HepG2 (cell line): ENCODE measurements at regions not wholly inside any gene's neighbourhood (a gene's known extent, or its start where the extent isn't known, plus 50 kb on each side); places are given as distances from the start of the nearest gene placed in this dataset.

Experiments
- ATAC-seq: fragments of 200-7000 bp; cut with Tn5 transposase; 3 replicates; pipeline ENCODE4 v1.9.1; 2020; ENCODE audit warnings: mild to moderate bottlenecking, moderate library complexity
- BruUV-seq: library from RNA; stranded (reverse); fragments of 400-500 nt; replicated peaks from 2 replicates; lab custom pipeline; 2021; lab: Mats Ljungman, UMichigan
- CTCF ChIA-PET: fragments of 300-600 bp; formaldehyde crosslinking; extraction: SDS; loops from one replicate; lab custom pipeline; 2021; ENCODE audit warnings: low total read pairs, inconsistent platforms, low intra/inter-chr PET ratio; lab: Yijun Ruan, JAX
- POLR2A ChIA-PET: fragments of 350-600 bp; sonication (Branson Sonifier 250); formaldehyde crosslinking; loops from one replicate; lab custom pipeline; 2020; ENCODE audit warnings: antibody characterized with exemption, inconsistent platforms; lab: Yijun Ruan, JAX
- DNase-seq: peaks from one replicate; pipeline ENCODE4 v3.0.0-alpha.2; 2015; ENCODE audit warnings: low spot score
- FAIRE-seq: peaks from 3 replicates; lab custom pipeline; 2011; peaks lifted over from hg19 to GRCh38; lab: Jason Lieb, UNC
- H2AFZ ChIP-seq: one replicate; pipeline ENCODE4 v1.6.1; 2011; ENCODE audit warnings: low read length, inconsistent platforms
- H3K27ac ChIP-seq: fragments of 300-600 bp; 3 replicates; pipeline ENCODE4 v1.8.0; 2011; ENCODE audit warnings: mixed run types, mild to moderate bottlenecking, mixed read lengths, low read length, inconsistent platforms; ENCODE audit not compliant: insufficient read depth; ENCODE audit errors: extremely low read length
- H3K27me3 ChIP-seq, 2 experiments: fragments of 200-600 bp in 1 of 2; 2 replicates in 1 of 2; 3 replicates in 1 of 2; pipeline versions ENCODE4 v1.6.0 to v1.8.0; 2011; ENCODE audit warnings: low read length in 2 of 2, mild to moderate bottlenecking in 2 of 2, moderate library complexity in 2 of 2, inconsistent platforms in 1 of 2; ENCODE audit not compliant: insufficient read depth in 2 of 2, control insufficient read depth in 1 of 2
- H3K36me3 ChIP-seq, 2 experiments: fragments of 200-600 bp in 1 of 2; replicated peaks in 1 of 2; 2 replicates in 1 of 2; 3 replicates in 1 of 2; pipeline versions ENCODE4 v1.5.1 to v1.8.0; 2011; ENCODE audit warnings: low read length in 2 of 2, inconsistent platforms in 1 of 2; ENCODE audit not compliant: insufficient read depth in 2 of 2, control insufficient read depth in 1 of 2
- H3K4me1 ChIP-seq: 2 replicates; pipeline ENCODE4 v1.5.1; 2012; ENCODE audit warnings: low read length, inconsistent platforms; ENCODE audit not compliant: insufficient read depth
- H3K4me2 ChIP-seq: 2 replicates; pipeline ENCODE4 v1.6.0; 2011; ENCODE audit warnings: low read depth, low read length, inconsistent platforms
- H3K4me3 ChIP-seq, 3 experiments: fragments of 200-600 bp in 1 of 3; sonication (generic), shearing (Covaris generic) in 1 of 3; replicated peaks in 1 of 3; 2 replicates each; pipeline ENCODE4 v1.5.1; 2011 to 2016; ENCODE audit warnings: low read length in 3 of 3, inconsistent platforms in 2 of 3, low read depth in 2 of 3, mild to moderate bottlenecking in 2 of 3, control low read depth in 1 of 3, mixed read lengths in 1 of 3; ENCODE audit not compliant: insufficient read depth in 1 of 3
- H3K79me2 ChIP-seq: one replicate; pipeline ENCODE4 v1.6.1; 2011; ENCODE audit warnings: low read length, inconsistent platforms; ENCODE audit not compliant: insufficient read depth
- H3K9ac ChIP-seq: 2 replicates; pipeline ENCODE4 v1.6.0; 2011; ENCODE audit warnings: mild to moderate bottlenecking, low read depth, low read length, inconsistent platforms; ENCODE audit not compliant: insufficient read depth
- H3K9me3 ChIP-seq: 2 replicates; pipeline ENCODE4 v1.5.1; 2012; ENCODE audit warnings: mild to moderate bottlenecking, low read length
- H4K20me1 ChIP-seq: 2 replicates; pipeline ENCODE4 v1.6.0; 2011; ENCODE audit warnings: inconsistent platforms, mild to moderate bottlenecking, low read length, moderate library complexity; ENCODE audit not compliant: insufficient read depth
- CSRNP2 ChIP-seq: sonication (generic); formaldehyde crosslinking; conservative IDR thresholded peaks from 2 replicates; pipeline ENCODE4 v1.8.0; 2022; ENCODE audit warnings: low read depth, missing genetic modification reagents
- FOSL2 ChIP-seq: sonication (generic); formaldehyde crosslinking; IDR thresholded peaks from 2 replicates; pipeline ENCODE4 v1.4.0; 2020; ENCODE audit warnings: missing genetic modification reagents
- GMEB2 ChIP-seq: IDR thresholded peaks from 2 replicates; pipeline ENCODE4 v1.6.1; 2016; ENCODE audit warnings: missing biosample characterization, missing genetic modification reagents, low read depth
- NCOA2 ChIP-seq: sonication (generic); formaldehyde crosslinking; IDR thresholded peaks from 2 replicates; pipeline ENCODE4 v1.8.0; 2022; ENCODE audit warnings: inconsistent platforms
- SP5 ChIP-seq: IDR thresholded peaks from 2 replicates; pipeline ENCODE4 v1.6.1; 2016; ENCODE audit warnings: low read depth, borderline replicate concordance
- TEF ChIP-seq: sonication (generic); formaldehyde crosslinking; IDR thresholded peaks from 2 replicates; pipeline ENCODE4 v1.5.0; 2020; ENCODE audit warnings: missing genetic modification reagents
- THRA ChIP-seq: sonication (generic); formaldehyde crosslinking; IDR thresholded peaks from 2 replicates; pipeline ENCODE4 v1.4.0; 2020; ENCODE audit warnings: missing genetic modification reagents, borderline replicate concordance
- ZBTB2 ChIP-seq: sonication (generic); formaldehyde crosslinking; IDR thresholded peaks from 2 replicates; pipeline ENCODE4 v1.8.0; 2022; ENCODE audit warnings: low read depth, missing genetic modification reagents
- ZNF12 ChIP-seq: sonication (generic); formaldehyde crosslinking; IDR thresholded peaks from 2 replicates; pipeline ENCODE4 v1.5.0; 2020; ENCODE audit warnings: missing genetic modification reagents
- ZNF768 ChIP-seq: sonication (generic); formaldehyde crosslinking; IDR thresholded peaks from 2 replicates; pipeline ENCODE4 v1.4.0; 2020; ENCODE audit warnings: missing genetic modification reagents
- ZNF792 ChIP-seq: IDR thresholded peaks from 2 replicates; pipeline ENCODE4 v1.6.1; 2016
- ZSCAN25 ChIP-seq: sonication (generic); formaldehyde crosslinking; IDR thresholded peaks from 2 replicates; pipeline ENCODE4 v1.8.0; 2022; ENCODE audit warnings: mild to moderate bottlenecking, missing genetic modification reagents
- WGBS: methylation state at CpG from one replicate; pipeline ENCODE4 v1.1.6; 2017; ENCODE audit warnings: low lambda C conversion rate; 5-methylcytosine and 5-hydroxymethylcytosine counted together
- in situ Hi-C: cut with HindIII; loops from 2 replicates; pipeline ENCODE4 v1.10.0; 2017; ENCODE audit warnings: low pct_unique_long_range_greater_than_20kb; ENCODE audit not compliant: extremely low pct_ligation_motif_present
- intact Hi-C: fragments of 100-400 bp; cut with micrococcal nuclease; formaldehyde crosslinking; loops from one replicate; pipeline ENCODE4 v1.10.0; 2022; ENCODE audit not compliant: unreplicated experiment

- no peak for FAIRE-seq
Measured at GRCh38 chr3:118544458-118544857, 490.2 kb downstream of the IGSF11 start.

More at GRCh38 chr3:118544458-118544857, 490.2 kb downstream of the IGSF11 start:
- TF ChIP-seq NCOA2 (no peak), ZNF792 (CRISPR knock-in tag) (no peak), ZNF768 (CRISPR knock-in tag) (0 out of 2 replicates have a peak, but pooled peaks have one; percentile 25), ZNF12 (peak; percentile 68; the same call in 1 of the 2 replicates), ZSCAN25 (CRISPR knock-in tag) (no peak), CSRNP2 (no peak), TEF (no peak), GMEB2 (no peak), SP5 (CRISPR knock-in tag) (no peak), THRA (CRISPR knock-in tag) (0 out of 2 replicates have a peak, but pooled peaks have one; percentile 25), FOSL2 (CRISPR knock-in tag) (peak; percentile 35; the same call in 1 of the 2 replicates), ZBTB2 (no peak)
- H3K27ac ChIP-seq: no peak overlapping the region
- H3K4me2 ChIP-seq: no peak overlapping the region
- H3K36me3 ChIP-seq: no peaks in the 10 kb centered on the region
- no peak for ATAC-seq
- ChIA-PET POLR2A (no interaction called here), CTCF (no interaction called here)
- no peak overlapping the region for H2AFZ ChIP-seq
- peaks cover 38% of the 10 kb centered on the region for H3K4me1 ChIP-seq
- no peaks in the 10 kb centered on the region for H3K79me2 ChIP-seq
- H4K20me1 ChIP-seq: no peaks in the 10 kb centered on the region
- WGBS: 82% methylated on average over 5 of the region's 5 CpGs
- BruUV-seq: no TSS peak
- H3K4me3 ChIP-seq: no peak overlapping the region
- H3K9me3 ChIP-seq: no peaks in the 10 kb centered on the region
- no peaks in the 10 kb centered on the region for H3K27me3 ChIP-seq
- in situ Hi-C loops (no loop called here), intact Hi-C loops (no loop called here)
- DNase-seq: no peak
- no peak overlapping the region for H3K9ac ChIP-seq
